ENCODE measurements at regions not wholly inside any gene's neighbourhood (a gene's known extent, or its start where the extent isn't known, plus 50 kb on each side); places are given as distances from the start of the nearest gene placed in this dataset.

- DNase-seq: no peak
These were observed 54.4 kb downstream of the PMAIP1 start for GRCh38 chr18:59954241-59954640.

Measured in activated CD4-positive, alpha-beta T cell treated with anti-CD3 and anti-CD28 coated beads, Interleukin-2, amount 50 U/mL, for 1 hour (primary cell).